ENCODE measurements at regions not wholly inside any gene's neighbourhood (a gene's known extent, or its start where the extent isn't known, plus 50 kb on each side); places are given as distances from the start of the nearest gene placed in this dataset.
"Not testable (repeated sequence)": the region's sequence is repeated elsewhere in the genome, so short reads cannot be mapped to it uniquely, and the experiment has no call there.

DNA sequence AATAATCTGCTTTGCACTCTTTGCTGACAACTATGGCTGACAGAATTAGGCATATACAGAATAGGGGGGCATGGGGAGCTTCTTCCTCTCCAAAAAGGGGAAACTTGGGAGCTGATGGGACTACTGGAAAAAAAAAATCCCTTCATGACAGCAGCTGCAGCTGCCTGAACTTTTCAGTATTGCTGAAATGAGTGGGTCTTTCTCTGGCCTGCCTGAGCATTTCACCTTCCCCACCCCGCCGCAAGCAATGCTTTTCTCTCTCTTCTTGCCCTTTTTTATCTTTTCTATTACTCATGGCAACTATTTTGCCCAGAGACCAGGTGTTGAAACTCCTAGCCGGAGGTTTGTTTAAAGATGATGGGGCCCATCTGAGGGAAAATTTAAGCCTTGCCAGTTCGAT is 244.9 kb downstream of the SEMA3D start:
- no peak for DNase-seq

- DNase-seq = no peak
Measured at GRCh38 chr7:84941291-84941690, 245.6 kb downstream of the SEMA3D start.

- no peak for DNase-seq
Measured at GRCh38 chr7:84939888-84940287, 247.0 kb downstream of the SEMA3D start.

- DNase-seq = no peak
Measured at GRCh38 chr7:84939442-84939841, 247.4 kb downstream of the SEMA3D start.

GRCh38 chr7:84924353-84924752 is 262.5 kb downstream of the SEMA3D start:
- peak; percentile 21 for DNase-seq

DNA sequence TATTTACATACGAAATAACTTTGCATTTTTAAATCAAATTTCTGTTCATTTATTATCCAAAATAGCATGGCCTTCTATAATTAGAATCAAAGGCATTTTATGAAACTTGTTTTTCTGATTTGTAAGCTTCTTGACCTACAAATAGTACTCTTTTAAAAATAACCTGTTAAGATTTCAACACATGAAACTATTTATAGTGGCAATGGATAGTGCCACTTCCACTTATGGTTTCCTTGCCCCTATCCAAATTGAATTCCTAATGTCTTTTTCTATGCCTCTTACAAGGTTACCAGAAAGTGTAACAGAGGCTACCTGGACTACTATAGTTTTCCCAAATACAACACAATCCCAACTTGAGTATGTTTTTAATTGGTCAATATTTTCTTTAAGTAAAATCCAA is 263.5 kb downstream of the SEMA3D start:
- no peak for DNase-seq

- no peak for DNase-seq
Measured at GRCh38 chr7:84921154-84921553, 265.7 kb downstream of the SEMA3D start.

GRCh38 chr7:84916973-84917372 is 269.9 kb downstream of the SEMA3D start:
- not testable (repeated sequence) for DNase-seq

- peak; percentile 6 for DNase-seq
Measured at GRCh38 chr7:84916161-84916560, 270.7 kb downstream of the SEMA3D start.

DNA sequence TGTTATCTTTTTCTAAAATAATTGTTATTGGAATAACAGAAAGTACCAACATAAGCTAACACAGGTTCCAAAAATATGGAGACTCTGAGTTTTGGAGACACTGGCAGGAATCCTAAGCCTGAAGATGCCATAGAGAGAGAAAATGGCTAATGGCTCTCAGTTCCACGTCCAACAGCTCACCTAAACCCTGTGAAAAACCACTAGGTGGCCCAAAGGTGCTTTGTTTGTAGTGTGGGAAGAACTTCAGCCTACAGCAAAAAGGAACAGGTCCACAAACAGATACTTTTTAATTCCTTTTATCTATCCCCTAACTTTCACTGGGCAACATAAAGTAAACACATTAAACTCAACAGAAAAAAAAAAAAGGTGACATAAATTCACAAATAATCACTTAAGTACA is 272.3 kb downstream of the SEMA3D start:
- DNase-seq = no peak

- no peak for DNase-seq
Measured at GRCh38 chr7:84913731-84914130, 273.1 kb downstream of the SEMA3D start.

DNA sequence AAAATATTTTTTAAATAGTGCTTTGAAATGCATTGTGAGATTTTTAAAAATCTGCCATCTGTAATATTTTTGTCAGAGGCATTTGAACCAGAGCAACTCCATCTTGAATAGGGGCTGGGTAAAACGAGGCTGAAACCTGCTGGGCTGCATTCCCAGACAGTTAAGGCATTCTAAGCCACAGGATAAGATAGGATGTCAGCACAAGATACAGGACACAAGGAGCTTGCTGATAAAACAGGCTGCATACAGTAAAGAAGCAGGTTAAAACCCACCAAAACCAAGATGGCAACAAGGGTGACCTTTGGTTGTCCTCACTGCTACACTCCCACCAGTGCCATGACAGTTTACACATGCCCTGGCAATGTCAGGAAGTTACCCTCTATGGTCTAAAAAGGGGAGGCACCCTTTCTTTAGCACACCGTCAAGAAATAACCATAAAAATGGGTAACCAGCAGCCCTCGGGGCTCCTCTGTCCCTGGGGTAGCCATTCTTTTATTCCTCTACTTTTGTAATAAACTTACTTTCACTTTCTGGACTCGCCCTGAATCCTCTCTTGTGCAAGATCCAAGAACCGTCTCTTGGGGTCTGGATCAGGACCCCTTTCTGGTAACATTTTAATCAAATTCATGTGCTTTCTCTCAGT is 273.7 kb downstream of the SEMA3D start:
- no peak for DNase-seq

DNA sequence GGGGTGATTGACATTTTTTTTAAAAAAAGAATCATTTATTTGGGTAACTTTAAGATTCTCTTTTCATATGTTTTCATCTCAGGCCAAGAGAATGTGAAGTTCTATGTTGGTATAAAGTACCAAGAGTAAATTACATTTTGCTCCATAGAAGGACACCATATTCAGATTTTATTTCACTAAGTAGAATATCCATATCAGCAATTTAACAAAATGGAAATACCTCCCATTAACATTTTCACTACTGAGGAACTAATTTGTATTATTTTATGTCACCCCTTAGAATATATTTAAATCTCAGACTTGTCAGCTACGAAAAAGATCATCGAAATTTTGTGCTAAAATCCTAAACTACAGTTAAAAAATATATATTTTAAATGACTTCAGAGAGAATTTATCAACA is 274.3 kb downstream of the SEMA3D start:
- no peak for DNase-seq

DNA sequence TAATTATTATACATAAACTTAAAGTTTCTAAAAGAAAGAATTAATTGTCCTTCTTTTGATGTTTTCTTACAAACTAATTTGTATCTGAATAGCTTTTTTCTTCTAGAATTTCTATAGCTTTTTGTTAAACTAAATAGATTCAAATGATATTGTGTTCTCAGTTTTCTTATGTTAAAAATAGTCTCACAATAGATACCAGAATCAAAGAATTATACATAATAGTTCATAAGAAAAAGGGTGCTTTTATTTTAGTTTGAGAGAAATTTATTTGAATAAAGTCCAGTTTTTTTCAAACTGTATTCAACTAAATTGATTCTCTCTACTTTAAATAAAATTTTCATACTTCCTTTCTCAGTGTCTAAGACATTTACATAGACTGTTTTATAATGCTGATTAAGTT is 274.8 kb downstream of the SEMA3D start:
- DNase-seq = no peak

GRCh38 chr7:84911077-84911476 is 275.8 kb downstream of the SEMA3D start:
- DNase-seq = no peak

- DNase-seq = not testable (repeated sequence)
Measured at GRCh38 chr7:84910322-84910721, 276.5 kb downstream of the SEMA3D start.

DNA sequence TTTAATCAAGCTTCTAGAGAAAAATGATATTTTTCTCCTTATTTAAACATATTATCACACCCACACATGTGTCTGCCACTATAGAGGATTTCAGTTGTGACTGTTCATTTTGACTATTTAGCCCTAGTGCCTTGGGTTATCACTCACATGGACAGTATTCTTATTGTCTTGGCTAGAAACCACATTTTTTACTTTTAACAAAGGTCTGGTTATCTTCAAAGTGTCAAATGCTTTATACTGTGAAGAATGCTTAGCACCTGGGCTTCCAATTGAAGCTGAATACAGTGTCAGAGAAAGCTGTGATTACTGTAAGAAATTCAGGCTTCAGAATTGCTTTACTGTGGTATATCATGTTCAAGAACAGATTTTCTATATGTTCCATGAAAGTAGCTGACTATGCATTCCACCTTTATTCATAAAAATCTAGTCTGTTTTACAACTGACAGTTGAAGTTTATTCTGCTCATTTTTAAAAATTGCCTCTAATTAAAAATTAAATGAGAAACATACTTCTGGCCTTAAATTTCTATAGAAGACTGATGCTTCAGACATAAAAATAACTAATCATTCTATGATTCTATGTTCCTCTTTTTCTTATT is 278.6 kb downstream of the SEMA3D start:
- DNase-seq = no peak

GRCh38 chr7:84906889-84907288 is 280.0 kb downstream of the SEMA3D start:
- no peak for DNase-seq

DNA sequence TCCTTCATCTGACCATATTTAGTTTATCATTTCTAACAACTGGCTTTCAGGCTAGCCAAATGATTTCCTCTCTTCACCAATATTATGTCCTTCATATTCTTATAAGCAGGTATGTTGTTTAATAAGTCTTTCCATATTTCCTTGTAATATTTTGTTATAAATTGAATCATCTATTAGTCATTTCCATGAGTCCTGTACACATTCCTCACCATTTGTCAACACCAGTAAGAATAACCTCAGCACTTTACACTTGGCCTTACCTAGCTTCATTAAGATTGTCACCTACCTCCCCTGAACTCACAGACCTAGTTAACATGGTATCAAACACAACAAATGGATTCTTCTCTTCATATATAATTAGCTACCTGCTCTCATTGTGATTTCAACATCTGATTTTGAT is 282.3 kb downstream of the SEMA3D start:
- DNase-seq = no peak

- DNase-seq = no peak
Measured at GRCh38 chr7:84901366-84901765, 285.5 kb downstream of the SEMA3D start.

DNA sequence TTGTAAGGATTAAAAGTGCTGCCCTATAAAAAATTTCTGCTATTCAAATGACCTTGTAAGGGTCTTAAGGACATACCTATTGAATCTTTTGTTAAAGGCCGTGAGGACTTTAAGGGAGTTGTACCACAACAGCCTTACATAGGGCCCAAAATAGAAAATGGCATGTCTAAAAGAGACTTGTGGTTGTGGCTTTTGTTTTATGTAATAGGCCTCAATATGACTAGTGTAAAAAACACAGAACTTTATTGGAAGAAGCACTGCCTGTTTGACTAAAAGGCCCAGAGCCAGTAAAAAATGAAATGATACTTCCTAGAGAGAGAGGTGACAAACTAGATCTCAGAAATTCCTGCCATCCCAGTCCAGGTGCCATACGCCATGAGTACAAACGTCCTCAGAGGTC is 286.6 kb downstream of the SEMA3D start:
- no peak for DNase-seq

DNA sequence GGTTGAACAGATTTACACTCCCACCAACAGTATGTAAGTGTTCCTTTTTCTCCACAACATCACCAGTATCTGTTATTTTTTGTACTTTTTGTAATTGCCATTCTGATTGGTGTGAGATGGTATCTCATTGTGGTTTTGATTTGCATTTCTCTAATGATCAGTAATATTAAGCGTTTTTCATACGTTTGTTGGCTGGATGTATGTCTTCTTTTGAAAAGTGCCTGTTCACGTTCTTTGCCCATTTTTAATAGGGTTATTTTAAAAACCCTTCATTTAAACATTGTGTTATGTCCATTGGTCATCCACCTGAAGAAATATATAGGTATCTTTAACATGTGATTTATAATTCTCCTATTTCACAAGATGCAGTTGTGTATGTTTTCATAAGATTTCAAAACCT is 291.3 kb downstream of the SEMA3D start:
- no peak for DNase-seq

GRCh38 chr7:84883570-84883969 is 303.3 kb downstream of the SEMA3D start:
- not testable (repeated sequence) for DNase-seq

DNA sequence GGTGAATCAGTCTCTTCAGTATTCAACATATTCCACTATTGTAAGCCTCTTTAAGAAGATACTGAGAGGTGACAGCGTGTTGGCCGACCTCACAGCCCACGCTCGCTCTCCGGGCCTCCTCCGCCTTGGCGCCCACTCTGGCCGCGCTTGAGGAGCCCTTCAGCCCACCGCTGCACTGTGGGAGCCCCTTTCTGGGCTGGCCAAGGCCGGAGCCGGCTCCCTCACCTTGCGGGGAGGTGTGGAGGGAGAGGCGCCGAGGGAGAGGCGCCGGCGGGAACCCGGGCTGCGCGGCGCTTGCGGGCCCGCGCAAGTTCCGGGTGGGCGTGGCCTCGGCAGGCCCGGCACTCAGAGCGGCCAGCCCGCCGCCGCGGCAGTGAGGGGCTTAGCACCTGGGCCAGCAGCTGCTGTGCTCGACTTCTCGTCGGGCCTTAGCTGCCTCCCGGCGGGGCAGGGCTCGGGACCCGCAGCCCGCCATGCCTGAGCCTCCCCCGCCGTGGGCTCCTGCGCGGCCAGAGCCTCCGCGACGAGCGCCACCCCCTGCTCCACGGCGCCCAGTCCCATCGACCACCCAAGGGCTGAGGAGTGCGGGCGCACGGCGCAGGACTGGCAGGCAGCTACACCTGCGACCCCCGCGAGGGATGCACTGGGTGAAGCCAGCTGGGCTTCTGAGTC is 306.4 kb downstream of the SEMA3D start:
- DNase-seq = not testable (repeated sequence)

Data from NCI-H2171 treated with DMSO at 0.1 percent for 48 hours (cell line).